Astrocyte of the spinal cord (primary cell): ENCODE measurements at regions not wholly inside any gene's neighbourhood (a gene's known extent, or its start where the extent isn't known, plus 50 kb on each side); places are given as distances from the start of the nearest gene placed in this dataset.

ENCODE experiments used
- DNase-seq: peaks from one replicate; pipeline ENCODE4 v3.0.0; 2011; ENCODE audit warnings: low read depth, low spot score
- H3K4me3 ChIP-seq: 2 replicates; pipeline ENCODE4 v1.5.1; 2011; ENCODE audit warnings: low read depth, mild to moderate bottlenecking, low read length, moderate library complexity
- in situ Hi-C: cut with HindIII; loops from 2 replicates; pipeline ENCODE4 v1.10.0; 2017; ENCODE audit warnings: low sequenced_read_pairs
- TF ChIP-seq, protein P1 (sequence below): IDR thresholded peaks from 2 replicates; pipeline ENCODE4 v1.5.1; 2012; ENCODE audit warnings: low read depth, mild to moderate bottlenecking, low read length, inconsistent platforms

DNA sequence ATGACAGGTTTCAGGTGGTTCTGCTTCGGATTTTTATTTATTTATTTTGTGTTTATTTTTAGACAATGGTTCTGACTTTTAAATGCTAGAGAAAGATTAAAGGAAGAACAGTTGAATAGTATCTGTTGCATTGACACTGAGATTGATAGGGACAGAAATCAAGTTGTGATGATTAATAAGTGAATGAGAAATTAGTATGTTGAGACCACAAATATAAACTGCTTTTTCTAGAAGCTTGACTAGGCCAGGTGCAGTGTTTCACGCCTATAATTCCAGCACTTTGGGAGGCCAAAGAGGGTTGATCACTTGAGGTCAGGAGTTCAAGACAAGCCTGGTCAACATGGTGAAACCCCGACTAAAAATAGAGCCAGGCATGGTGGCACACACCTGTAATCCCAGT, 65.1 kb upstream of the TNRC6B start:
- no peak for DNase-seq
- no peak overlapping the region for H3K4me3 ChIP-seq
- in situ Hi-C loops = no loop called here
- TF ChIP-seq, protein P1, sequence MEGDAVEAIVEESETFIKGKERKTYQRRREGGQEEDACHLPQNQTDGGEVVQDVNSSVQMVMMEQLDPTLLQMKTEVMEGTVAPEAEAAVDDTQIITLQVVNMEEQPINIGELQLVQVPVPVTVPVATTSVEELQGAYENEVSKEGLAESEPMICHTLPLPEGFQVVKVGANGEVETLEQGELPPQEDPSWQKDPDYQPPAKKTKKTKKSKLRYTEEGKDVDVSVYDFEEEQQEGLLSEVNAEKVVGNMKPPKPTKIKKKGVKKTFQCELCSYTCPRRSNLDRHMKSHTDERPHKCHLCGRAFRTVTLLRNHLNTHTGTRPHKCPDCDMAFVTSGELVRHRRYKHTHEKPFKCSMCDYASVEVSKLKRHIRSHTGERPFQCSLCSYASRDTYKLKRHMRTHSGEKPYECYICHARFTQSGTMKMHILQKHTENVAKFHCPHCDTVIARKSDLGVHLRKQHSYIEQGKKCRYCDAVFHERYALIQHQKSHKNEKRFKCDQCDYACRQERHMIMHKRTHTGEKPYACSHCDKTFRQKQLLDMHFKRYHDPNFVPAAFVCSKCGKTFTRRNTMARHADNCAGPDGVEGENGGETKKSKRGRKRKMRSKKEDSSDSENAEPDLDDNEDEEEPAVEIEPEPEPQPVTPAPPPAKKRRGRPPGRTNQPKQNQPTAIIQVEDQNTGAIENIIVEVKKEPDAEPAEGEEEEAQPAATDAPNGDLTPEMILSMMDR = no peak

DNA sequence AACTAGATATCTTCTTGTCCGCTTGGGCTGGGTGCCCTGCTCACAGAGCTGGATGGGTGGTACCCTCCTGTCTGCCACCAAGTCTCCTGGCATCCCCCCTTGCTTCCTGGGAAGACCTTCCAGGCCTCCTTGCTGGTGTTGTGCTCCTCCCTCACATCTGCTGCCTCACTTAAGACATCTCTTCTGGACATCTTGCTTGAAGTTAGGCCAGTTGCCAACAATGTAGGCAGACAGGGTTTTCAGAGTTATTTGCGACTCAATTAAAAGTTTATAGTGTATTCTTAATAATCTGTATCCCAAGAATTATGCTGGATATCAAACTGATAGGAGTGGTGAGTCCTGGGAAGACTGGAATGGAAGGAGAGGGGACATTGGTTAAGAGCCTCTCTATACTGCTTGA, 64.0 kb upstream of the TNRC6B start:
- H3K4me3 ChIP-seq = no peak overlapping the region
- in situ Hi-C loops = no loop called here
- TF ChIP-seq, protein P1 = no peak
- DNase-seq = no peak

DNA sequence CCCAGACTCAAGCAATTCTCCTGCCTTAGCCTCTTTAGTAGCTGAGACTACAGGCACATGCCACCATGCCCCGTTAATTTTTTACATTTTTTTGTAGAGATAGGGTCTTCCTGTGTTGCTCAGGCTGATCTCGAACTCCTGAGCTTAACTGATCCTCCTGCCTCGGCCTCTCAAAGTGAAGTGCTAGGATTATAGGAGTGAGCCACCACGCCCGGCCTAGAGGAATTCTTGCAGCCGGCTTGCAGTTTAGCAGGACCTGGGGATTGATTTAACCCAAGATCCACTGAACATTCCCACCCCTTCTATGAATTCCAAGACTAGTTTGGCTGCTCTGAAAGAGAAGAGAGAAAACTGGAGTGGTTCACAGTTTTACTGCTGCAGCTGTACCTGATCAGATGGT, 63.3 kb upstream of the TNRC6B start:
- DNase-seq = no peak
- no peak overlapping the region for H3K4me3 ChIP-seq
- in situ Hi-C loops = no loop called here
- TF ChIP-seq, protein P1 = no peak

DNA sequence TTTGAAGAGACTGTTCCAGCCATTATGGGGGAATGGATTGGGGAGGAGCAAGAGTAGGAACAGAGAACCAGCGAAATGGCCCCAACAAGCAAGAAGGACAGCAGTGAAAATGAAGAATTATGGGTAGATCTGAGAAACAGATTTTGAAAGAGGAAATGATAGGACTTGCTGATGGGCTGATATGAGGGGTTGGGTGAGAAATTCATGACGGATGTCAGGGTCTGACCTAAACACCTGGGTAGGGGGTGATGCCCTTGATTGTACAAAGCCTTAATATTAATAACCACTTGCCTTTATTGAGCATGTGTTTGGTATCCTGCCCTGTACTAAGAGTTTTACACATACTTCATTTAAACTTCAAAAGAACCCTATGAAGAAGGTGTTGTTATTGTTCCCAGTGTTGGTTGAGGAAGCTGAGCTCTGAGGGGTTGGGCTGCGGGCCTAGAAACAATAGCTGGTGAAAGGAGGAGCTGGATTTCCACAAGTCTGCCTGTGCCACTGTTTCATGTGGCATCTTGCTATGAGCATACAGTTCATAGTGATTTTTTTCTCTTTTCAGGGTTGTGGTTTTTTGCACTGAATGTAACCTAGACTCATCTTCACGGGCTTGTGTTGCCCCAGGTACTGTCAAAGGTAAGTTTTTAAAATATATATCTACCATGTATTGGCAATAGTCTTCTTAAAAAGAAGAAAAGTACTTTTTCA, 61.1 kb upstream of the TNRC6B start:
- in situ Hi-C loops = no loop called here
- no peak for DNase-seq
- TF ChIP-seq, protein P1 = no peak
- no peak overlapping the region for H3K4me3 ChIP-seq

DNA sequence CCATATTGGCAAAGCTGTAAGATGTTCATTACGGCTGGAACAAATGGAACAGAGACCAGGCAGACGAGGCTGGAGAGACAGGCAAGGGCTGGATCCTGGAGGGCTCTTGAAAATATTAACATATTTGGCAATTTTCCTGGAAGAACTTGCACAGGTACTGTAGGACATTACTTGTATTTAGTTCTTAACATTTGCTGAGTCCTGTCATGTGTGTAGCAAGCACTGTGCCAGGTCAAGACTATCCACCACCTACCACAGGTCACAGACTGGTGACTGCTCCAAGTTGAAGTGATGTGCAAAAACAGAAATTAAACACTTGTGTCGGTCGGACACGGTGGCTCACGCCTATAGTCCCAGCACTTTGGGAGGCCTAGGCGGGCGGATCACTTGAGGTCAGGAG, 58.7 kb upstream of the TNRC6B start:
- no peak for DNase-seq
- TF ChIP-seq, protein P1 = no peak
- in situ Hi-C loops = no loop called here
- H3K4me3 ChIP-seq = no peak overlapping the region

DNA sequence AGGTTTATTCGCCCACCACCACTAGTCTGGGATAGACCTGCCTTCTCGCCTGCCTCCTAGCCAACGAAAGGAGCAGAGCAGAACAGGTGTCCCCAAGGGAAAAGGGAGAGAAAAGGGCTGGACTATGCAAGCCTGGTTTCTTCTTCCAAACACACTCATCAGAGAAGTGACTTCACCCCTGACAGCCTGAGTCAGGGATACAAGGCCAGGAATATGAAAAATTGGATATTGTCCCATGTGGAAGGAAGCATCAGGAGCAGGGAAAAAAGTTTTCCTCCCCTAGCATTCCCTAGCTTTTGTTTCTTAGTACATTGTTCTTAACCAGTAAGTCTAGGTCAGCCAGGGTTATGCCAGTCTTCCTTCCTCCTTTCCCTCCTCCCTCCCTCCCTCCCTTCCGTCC, 56.9 kb upstream of the TNRC6B start:
- TF ChIP-seq, protein P1 = no peak
- H3K4me3 ChIP-seq = no peak overlapping the region
- DNase-seq = no peak
- in situ Hi-C loops = no loop called here
